Glutamatergic neuron (in vitro differentiated cells): ENCODE measurements at regions not wholly inside any gene's neighbourhood (a gene's known extent, or its start where the extent isn't known, plus 50 kb on each side); places are given as distances from the start of the nearest gene placed in this dataset.
A peak's percentile ranks its signal among the peaks of the same experiment; 100 is the strongest.

ENCODE experiments used
- DNase-seq: peaks from one replicate; pipeline ENCODE4 v3.0.0; 2022
- H3K27ac Mint-ChIP-seq: one replicate; pipeline ENCODE4 v1.8.0; 2020; ENCODE audit warnings: mild to moderate bottlenecking, mixed read lengths, inconsistent platforms; ENCODE audit not compliant: unreplicated experiment
- H3K27me3 Mint-ChIP-seq: one replicate; pipeline ENCODE4 v1.8.0; 2020; ENCODE audit warnings: mild to moderate bottlenecking, moderate library complexity, mixed read lengths, inconsistent platforms; ENCODE audit not compliant: unreplicated experiment
- H3K36me3 Mint-ChIP-seq: one replicate; pipeline ENCODE4 v1.8.0; 2020; ENCODE audit warnings: mild to moderate bottlenecking, mixed read lengths, inconsistent platforms; ENCODE audit not compliant: unreplicated experiment
- H3K4me1 Mint-ChIP-seq: one replicate; pipeline ENCODE4 v1.8.0; 2020; ENCODE audit warnings: mild to moderate bottlenecking, low read depth, mixed read lengths, inconsistent platforms; ENCODE audit not compliant: unreplicated experiment
- H3K4me3 Mint-ChIP-seq: one replicate; pipeline ENCODE4 v1.8.0; 2020; ENCODE audit warnings: mild to moderate bottlenecking, mixed read lengths, inconsistent platforms; ENCODE audit not compliant: unreplicated experiment
- H3K9me3 Mint-ChIP-seq: one replicate; pipeline ENCODE4 v1.8.0; 2020; ENCODE audit warnings: mild to moderate bottlenecking, moderate library complexity, mixed read lengths, inconsistent platforms; ENCODE audit not compliant: unreplicated experiment
- TF ChIP-seq, protein P1 (sequence below): fragments of 200-600 bp; sonication (generic); IDR thresholded peaks from one replicate; pipeline ENCODE4 v1.5.0; 2021; ENCODE audit not compliant: partially characterized antibody, unreplicated experiment

DNA sequence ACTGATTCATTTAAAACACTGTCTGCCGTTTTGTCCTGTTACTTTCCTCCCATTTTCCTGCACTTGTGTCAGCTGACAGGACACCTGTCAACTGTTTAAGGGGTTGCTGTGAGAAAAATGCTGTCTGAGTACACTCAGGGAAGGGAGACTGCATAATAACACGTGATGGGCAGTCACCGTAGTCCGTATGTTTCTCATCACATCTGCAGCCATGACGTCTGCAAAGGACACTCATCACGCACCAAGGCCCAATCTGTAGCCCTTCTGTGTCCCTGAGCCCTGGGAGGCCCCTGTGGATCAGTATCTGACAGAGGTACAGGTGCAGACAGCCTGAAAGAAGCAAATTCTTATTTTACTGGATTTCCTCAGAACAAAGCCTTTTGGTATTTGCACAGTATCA is 396.3 kb downstream of the YTHDC2 start:
- Mint-ChIP-seq H3K4me1 (peaks cover 2% of the 10 kb centered on the region), H3K9me3 (no peaks in the 10 kb centered on the region), H3K36me3 (no peaks in the 10 kb centered on the region)

DNA sequence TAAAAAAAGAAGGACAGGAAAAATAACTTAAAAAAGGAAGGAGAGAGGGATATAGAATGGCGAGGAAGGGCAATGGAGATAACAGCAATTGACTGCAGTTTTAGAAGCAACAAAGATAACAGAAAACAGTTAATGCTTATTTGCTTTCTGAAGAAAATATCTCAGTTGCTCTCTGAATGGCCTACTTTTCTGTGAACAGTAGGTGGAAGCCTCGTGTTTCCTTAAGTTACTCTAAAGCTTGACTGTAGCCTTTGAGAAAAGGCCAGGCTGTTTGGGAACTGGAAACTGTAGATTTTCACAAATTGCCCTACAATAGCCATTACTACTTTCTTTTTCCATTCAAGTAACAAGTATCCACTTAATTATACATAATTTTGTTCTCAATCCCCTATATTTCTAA is 404.5 kb downstream of the YTHDC2 start:
- TF ChIP-seq, protein P1, sequence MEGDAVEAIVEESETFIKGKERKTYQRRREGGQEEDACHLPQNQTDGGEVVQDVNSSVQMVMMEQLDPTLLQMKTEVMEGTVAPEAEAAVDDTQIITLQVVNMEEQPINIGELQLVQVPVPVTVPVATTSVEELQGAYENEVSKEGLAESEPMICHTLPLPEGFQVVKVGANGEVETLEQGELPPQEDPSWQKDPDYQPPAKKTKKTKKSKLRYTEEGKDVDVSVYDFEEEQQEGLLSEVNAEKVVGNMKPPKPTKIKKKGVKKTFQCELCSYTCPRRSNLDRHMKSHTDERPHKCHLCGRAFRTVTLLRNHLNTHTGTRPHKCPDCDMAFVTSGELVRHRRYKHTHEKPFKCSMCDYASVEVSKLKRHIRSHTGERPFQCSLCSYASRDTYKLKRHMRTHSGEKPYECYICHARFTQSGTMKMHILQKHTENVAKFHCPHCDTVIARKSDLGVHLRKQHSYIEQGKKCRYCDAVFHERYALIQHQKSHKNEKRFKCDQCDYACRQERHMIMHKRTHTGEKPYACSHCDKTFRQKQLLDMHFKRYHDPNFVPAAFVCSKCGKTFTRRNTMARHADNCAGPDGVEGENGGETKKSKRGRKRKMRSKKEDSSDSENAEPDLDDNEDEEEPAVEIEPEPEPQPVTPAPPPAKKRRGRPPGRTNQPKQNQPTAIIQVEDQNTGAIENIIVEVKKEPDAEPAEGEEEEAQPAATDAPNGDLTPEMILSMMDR = no peak
- H3K4me3 Mint-ChIP-seq = no peak overlapping the region
- no peak for DNase-seq
- H3K4me1 Mint-ChIP-seq = peaks cover 3% of the 10 kb centered on the region
- no peaks in the 10 kb centered on the region for H3K27me3 Mint-ChIP-seq
- no peak overlapping the region for H3K27ac Mint-ChIP-seq
- H3K9me3 Mint-ChIP-seq = peaks cover 2% of the 10 kb centered on the region
- H3K36me3 Mint-ChIP-seq = no peaks in the 10 kb centered on the region

More for the DNA sequence above, 396.3 kb downstream of the YTHDC2 start:
- TF ChIP-seq, protein P1 = no peak
- DNase-seq = no peak
- Mint-ChIP-seq H3K4me3 (no peak overlapping the region), H3K27ac (peak overlapping the region; percentile 76), H3K27me3 (no peaks in the 10 kb centered on the region)

DNA sequence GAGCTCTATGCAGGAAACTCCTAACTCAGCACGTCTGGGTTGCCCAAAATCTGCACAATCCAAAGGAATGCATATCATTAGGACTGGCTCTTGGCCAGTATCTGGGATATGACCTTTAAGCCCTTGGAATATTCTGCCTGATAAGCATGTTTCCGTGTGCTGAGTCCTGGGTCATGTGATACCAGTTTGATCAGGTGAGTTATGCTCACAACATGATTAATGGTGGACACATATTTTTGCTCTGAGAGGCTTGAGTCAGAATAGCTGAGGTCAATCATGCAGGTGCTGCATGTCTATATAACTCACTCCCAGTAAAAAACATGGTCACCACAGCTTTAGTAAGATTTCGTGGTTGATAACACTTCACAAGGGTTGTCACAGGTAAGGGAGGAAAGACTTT is 408.8 kb downstream of the YTHDC2 start:
- no peak for DNase-seq
- Mint-ChIP-seq H3K9me3 (peaks cover 6% of the 10 kb centered on the region), H3K4me1 (peaks cover 3% of the 10 kb centered on the region), H3K4me3 (no peak overlapping the region), H3K36me3 (no peaks in the 10 kb centered on the region), H3K27me3 (peaks cover 3% of the 10 kb centered on the region), H3K27ac (no peak overlapping the region)
- TF ChIP-seq, protein P1 = no peak

DNA sequence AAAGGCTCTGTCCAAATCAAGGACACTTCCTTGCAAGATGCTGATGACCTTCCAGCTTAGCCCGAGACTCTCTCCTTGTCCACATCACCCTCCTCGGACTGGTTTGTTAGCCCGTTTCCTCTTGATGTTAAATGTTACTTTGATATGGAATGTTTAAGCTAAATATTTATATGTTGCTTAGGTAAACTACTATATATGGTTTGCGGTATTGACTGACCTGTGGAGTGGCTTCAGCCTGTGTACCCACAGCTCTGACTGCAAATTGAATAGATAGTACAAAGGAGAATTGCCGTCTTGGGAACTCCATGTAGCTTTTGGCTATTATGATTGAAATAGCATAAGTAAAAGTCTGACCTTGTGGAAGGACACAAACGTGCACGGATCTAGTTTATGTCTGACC is 422.0 kb downstream of the YTHDC2 start:
- Mint-ChIP-seq H3K27me3 (no peaks in the 10 kb centered on the region), H3K36me3 (no peaks in the 10 kb centered on the region), H3K9me3 (no peaks in the 10 kb centered on the region), H3K4me3 (no peak overlapping the region), H3K27ac (no peak overlapping the region), H3K4me1 (no peaks in the 10 kb centered on the region)
- TF ChIP-seq, protein P1 = no peak
- no peak for DNase-seq

DNA sequence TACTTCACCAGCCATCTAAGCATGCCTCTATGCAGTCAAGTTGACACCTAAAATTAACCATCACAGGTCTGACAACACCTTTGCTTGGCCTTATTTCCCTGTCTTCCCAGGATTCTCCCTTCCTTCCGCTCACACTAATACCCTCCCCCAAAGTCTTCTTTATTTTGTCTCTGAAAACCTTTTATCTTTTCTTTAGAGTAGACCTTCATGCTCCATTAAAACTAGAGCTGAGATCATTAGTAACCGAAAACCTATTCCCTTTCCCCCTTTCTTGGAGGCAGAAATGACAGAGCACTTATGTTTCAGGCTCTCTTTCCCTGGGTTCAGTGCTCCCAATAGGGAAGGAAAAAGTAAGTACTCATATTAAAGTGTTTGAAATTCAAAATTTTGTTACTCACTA is 423.8 kb downstream of the YTHDC2 start:
- Mint-ChIP-seq H3K36me3 (no peaks in the 10 kb centered on the region), H3K27ac (no peak overlapping the region), H3K27me3 (no peaks in the 10 kb centered on the region), H3K4me1 (no peaks in the 10 kb centered on the region), H3K9me3 (no peaks in the 10 kb centered on the region), H3K4me3 (no peak overlapping the region)
- TF ChIP-seq, protein P1 = no peak
- no peak for DNase-seq
